Activated CD4-positive, alpha-beta T cell treated with anti-CD3 and anti-CD28 coated beads, Interleukin-10, Interleukin-2, amounts not matched to agents 100 ng/mL and 50 ng/mL, durations not matched to agents 16 hours and 8 hours (primary cell): ENCODE measurements at regions not wholly inside any gene's neighbourhood (a gene's known extent, or its start where the extent isn't known, plus 50 kb on each side); places are given as distances from the start of the nearest gene placed in this dataset.
"Not testable (repeated sequence)": the region's sequence is repeated elsewhere in the genome, so short reads cannot be mapped to it uniquely, and the experiment has no call there.

Source experiments
- DNase-seq: peaks from one replicate; pipeline ENCODE4 v3.0.0-alpha.2; 2020

- no peak for DNase-seq
These were observed 131.8 kb upstream of the TRIM24 start for GRCh38 chr7:138328215-138328614.

DNA sequence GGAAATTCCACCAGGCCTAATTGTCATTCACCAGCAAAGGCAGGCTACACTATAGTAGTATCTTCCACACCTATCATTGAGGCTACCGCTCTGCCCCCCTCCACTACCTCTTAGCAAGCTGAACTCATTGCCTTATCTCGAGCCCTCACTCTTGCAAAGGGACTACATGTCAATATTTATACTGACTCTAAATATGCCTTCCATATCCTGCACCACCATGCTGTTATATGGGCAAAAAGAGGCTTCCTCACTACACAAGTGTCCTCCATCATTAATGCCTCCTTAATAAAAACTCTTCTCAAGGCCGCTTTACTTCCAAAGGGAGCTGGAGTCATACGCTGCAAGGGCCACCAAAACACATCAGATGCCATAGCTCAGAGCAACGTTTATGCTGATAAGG is 127.2 kb upstream of the TRIM24 start:
- DNase-seq, result not testable (repeated sequence)

DNA sequence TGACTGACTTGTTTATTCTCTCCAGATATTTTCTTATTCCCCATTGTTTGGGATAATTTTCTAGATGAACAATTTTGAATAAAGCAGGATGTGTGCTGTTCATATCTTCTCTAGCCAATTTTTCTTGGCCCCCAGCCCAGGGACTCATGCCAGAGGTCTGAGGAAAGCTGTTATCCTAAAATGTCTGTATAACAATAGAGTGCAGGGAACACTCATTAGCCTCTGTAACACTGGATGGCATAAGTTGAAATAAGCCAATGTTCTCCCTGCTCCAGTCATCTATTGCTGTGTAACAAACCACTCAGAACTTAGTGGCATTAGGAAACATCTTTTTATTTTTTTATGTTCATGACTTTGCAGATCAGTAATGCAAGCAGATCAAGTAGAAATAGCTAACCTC is 121.7 kb upstream of the TRIM24 start:
- no peak for DNase-seq

DNA sequence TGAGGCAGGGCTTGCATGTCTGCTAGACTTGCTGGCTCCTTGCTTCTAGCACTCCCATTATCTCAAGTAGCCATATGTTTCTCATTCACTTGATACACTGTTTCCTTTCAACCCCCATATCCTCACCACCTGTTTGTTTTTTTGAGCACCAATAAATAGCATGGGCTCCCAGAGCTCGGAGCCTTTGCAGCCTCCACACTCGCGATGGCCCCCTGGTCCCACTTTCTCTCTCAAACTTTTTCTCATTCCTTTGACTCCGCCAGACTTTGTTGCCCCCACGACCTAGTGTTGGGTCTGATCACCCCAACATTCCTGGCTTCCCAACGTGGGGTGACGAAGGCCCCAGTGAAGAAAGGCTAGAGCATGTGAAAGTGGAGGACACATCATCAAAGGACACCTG is 120.8 kb upstream of the TRIM24 start:
- DNase-seq, result not testable (repeated sequence)

DNA sequence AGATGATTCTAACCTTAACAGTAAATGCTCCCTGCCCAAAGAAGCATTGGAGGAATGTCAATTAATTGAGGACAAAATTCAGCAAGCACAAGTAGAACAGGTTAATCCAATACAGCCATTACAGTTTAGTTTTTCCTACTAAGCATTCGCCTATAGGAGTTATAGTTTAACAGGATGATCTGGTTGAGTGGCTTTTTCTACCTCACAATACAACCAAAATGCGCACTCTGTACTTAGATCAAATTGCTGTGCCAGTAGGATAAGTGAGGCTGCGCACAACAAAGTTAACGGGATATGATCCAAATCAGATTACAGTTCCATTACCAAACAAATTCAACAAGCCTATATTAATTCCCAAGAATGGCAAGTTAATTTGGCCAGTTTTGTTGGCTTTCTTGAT is 117.1 kb upstream of the TRIM24 start:
- DNase-seq, result no peak

DNA sequence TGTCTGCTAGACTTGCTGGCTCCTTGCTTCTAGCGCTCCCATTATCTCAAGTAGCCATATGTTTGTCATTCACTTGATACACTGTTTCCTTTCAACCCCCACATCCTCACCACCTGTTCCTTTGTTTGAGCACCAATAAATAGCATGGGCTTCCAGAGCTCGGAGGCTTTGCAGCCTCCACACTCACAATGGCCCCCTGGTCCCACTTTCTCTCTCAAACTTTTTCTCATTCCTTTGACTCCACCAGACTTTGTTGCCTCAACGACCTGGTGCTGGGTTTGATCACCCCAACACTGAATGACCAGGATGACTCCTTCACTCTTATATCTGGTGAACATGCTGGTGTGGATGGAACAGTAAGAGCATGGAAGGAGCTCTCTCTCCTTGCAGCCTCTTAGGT is 114.5 kb upstream of the TRIM24 start:
- DNase-seq, result no peak

DNA sequence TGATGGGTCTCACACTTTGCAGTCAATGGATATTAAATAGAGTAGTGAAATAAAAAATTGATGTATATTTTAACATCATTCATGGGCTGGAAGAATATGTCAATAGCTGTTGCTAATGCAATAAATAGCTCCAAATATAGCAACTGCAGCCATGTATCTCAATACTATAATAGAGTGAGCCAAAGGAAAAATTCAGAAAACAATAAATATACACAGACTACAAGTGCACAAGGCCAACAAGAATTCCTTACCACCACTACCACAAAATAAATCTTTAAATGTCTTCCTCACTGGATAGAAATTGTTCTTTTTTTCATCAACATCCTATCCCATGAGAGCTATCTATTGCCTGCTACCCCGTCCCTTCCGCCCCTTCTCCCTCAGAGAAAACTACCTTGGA is 113.1 kb upstream of the TRIM24 start:
- DNase-seq, result no peak

DNA sequence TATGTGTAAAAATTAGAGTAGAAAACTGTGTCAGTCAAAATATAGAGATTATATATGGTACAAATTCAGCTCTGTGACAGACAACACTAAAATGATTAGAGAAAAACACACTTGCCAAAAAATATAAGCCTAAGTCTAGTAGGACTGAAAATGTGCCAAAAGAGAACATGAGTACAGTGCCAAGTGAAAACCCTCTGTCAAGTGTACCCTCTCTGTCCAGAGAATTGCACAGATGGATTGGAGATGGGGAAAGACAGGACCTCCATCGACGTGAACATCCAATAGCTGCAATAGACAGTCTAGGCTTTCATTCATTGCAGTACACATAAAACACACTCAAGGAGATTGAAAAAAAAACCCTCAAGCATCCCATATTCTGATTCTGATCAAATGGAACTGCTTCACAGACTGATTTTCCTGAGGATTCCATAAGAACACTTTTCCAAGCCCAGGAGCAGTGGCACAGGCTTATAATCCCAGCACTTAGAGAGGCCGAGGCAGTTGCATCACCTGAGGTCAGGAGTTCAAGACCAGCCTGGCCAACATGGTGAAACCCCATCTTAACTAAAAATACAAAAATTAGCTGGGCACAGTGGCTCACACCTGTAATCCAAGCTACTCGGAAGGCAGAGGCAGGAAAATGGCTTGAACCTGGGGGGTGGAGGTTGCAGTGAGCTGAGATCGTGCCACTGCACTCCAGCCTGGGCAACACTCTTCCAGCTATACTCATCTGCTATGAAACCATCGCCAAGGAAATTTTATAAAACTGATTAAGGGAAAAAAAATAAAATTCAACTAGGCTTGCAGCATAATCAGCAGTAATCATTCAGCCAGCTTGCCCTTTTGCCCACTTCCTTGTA is 110.0 kb upstream of the TRIM24 start:
- no peak for DNase-seq

DNA sequence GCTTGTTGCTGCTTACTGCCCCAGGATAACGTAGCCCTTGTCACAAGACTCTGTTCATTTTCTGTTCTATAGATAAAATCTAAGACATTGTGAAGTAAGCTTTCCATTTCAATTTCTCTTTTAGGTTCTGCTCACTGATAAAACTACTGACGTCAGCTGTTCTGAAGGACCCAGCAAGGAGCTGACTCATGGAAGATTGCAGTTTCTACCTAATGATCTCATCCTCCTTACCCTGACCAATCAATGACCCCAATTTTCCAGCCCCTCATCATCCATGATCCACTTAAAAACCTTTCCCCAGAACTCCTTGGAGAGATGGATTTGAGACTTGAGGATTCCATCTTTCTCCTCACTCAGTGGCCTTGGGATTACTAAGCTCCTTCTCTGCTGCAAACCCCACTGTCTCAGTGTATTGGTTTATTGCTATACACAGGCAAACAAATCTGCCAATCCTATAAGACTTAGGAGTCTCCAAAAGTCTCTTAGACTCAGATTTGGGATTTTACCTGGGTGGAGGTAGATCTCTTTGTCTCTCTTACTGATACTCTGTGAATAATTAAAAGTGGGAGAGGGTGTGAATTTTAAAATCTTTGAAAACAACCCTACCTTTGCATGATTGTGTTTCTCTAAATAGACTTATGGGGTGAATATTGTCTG is 109.2 kb upstream of the TRIM24 start:
- DNase-seq, result no peak

- DNase-seq, result no peak
These were observed 107.2 kb upstream of the TRIM24 start for GRCh38 chr7:138352570-138353461.

GRCh38 chr7:138354066-138354465 is 106.0 kb upstream of the TRIM24 start:
- no peak for DNase-seq

- DNase-seq, result no peak
These were observed 104.8 kb upstream of the TRIM24 start for GRCh38 chr7:138355254-138355653.

DNA sequence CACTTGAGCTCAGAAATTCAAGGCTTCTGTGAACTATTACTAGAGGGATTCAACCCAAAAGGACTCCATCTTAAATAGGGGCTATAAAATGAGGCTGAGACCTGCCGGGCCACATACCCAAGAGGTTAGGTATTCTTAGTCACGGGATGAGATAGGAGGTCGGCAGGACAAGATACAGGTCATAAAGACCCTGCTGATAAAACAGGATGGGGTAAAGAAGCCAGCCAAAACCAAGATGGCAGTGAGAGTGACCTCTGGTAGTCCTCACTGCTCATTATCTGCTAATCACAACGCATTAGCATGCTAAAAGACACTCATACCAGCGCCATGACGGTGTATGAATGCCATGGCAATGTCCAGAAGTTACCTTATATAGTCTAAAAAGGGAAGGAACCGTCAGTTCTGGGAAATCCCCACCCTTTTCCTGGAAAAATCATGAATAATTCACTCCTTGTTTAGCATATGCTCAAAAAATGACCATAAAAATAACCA is 101.2 kb upstream of the TRIM24 start:
- no peak for DNase-seq

- no peak for DNase-seq
These were observed 100.0 kb upstream of the TRIM24 start for GRCh38 chr7:138359870-138360559.

GRCh38 chr7:138363721-138364120 is 96.3 kb upstream of the TRIM24 start:
- DNase-seq, result no peak

- DNase-seq, result not testable (repeated sequence)
These were observed 93.9 kb upstream of the TRIM24 start for GRCh38 chr7:138366137-138366536.

DNA sequence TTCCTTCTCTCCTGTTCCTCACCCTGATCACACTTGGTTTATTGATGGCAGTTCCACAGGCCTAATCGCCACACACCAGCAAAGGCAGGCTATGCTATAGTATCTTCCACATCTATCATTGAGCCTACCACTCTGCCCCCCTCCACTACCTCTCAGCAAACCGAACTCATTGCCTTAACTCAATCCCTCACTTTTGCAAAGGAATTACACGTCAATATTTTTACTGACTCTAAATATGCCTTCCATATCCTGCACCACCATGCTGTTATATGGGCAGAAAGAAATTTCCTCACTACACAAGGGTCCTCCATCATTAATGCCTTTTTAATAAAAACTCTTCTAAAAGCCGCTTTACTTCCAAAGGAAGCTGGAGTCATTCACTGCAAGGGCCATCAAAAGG is 93.4 kb upstream of the TRIM24 start:
- not testable (repeated sequence) for DNase-seq

GRCh38 chr7:138369797-138370196 is 90.3 kb upstream of the TRIM24 start:
- no peak for DNase-seq

GRCh38 chr7:138370956-138371355 is 89.1 kb upstream of the TRIM24 start:
- DNase-seq, result no peak

DNA sequence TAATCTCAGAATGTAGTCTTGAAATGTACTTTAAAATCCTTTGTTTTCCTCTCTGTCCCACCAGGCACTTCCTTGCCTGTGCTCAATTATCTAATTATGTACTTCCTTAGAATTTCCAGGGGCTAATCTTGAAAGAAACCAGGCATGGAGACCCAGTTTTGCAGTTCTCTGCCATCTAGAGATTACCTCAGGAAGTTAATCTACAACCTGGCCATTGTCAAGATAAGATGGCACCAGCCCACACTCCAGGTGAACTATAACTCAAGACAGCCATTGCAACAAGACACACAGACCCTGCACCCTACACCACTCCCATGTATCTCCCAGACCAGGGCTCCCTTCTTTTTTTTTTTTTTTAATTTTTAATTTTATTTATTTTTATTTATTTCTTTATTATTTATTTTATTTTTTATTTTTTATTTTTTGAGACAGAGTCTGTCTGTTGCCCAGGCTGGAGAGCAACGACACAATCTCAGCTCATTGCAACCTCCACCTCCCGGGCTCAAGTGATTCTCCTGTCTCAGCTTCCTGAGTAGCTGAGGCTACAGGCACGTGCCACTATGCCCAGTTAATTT is 85.9 kb upstream of the TRIM24 start:
- no peak for DNase-seq

- DNase-seq, result no peak
These were observed 82.8 kb upstream of the TRIM24 start for GRCh38 chr7:138377306-138377705.
